SU-DHL-6 (cell line): ENCODE measurements at regions not wholly inside any gene's neighbourhood (a gene's known extent, or its start where the extent isn't known, plus 50 kb on each side); places are given as distances from the start of the nearest gene placed in this dataset.

ENCODE experiments used
- H2AFZ ChIP-seq: fragments of 200-600 bp; sonication (generic); 2 replicates; pipeline ENCODE4 v1.6.1; 2014; ENCODE audit warnings: low read depth, mild to moderate bottlenecking, moderate library complexity, mixed read lengths, antibody characterized with exemption, low read length; ENCODE audit not compliant: severe bottlenecking
- H3F3A ChIP-seq: fragments of 200-600 bp; shearing (Covaris generic); 2 replicates; pipeline ENCODE4 v1.6.0; 2016; ENCODE audit warnings: antibody characterized with exemption, mild to moderate bottlenecking; ENCODE audit not compliant: insufficient read depth
- H3K27ac ChIP-seq: fragments of 200-600 bp; sonication (generic); 2 replicates; pipeline ENCODE4 v1.5.1; 2016; ENCODE audit warnings: low read depth, mild to moderate bottlenecking, low read length, moderate library complexity, mixed read lengths
- H3K27me3 ChIP-seq: fragments of 200-600 bp; sonication (generic), shearing (Covaris generic); 2 replicates; pipeline ENCODE4 v1.6.0; 2014; ENCODE audit warnings: mild to moderate bottlenecking, low read length
- H3K36me3 ChIP-seq: fragments of 200-600 bp; sonication (generic); 2 replicates; pipeline ENCODE4 v1.6.1; 2014; ENCODE audit warnings: mild to moderate bottlenecking, low read length, mixed read lengths
- H3K4me2 ChIP-seq: fragments of 300-600, 200-600 bp; shearing (Covaris generic), sonication (generic); 2 replicates; pipeline ENCODE4 v1.6.0; 2014; ENCODE audit warnings: low read length, low read depth, mild to moderate bottlenecking; ENCODE audit not compliant: poor library complexity, severe bottlenecking
- H3K4me3 ChIP-seq: fragments of 200-600 bp; sonication (generic); 2 replicates; pipeline ENCODE4 v1.5.1; 2014; ENCODE audit warnings: antibody characterized with exemption, low read length, mild to moderate bottlenecking, mixed read lengths; ENCODE audit not compliant: insufficient read depth, poor library complexity, severe bottlenecking
- H3K79me2 ChIP-seq: fragments of 200-600 bp; sonication (generic); 2 replicates; pipeline ENCODE4 v1.6.1; 2014; ENCODE audit warnings: mild to moderate bottlenecking, low read length, moderate library complexity; ENCODE audit not compliant: insufficient read depth
- H3K9ac ChIP-seq: fragments of 200-600 bp; sonication (generic); 2 replicates; pipeline ENCODE4 v1.7.0; 2014; ENCODE audit warnings: mild to moderate bottlenecking, low read length
- H3K9me2 ChIP-seq: fragments of 200-600 bp; sonication (generic); replicated peaks from 2 replicates; pipeline ENCODE4 v1.6.1; 2014; ENCODE audit warnings: low read length; ENCODE audit not compliant: insufficient read depth
- H3K9me3 ChIP-seq: fragments of 200-600 bp; sonication (generic); 2 replicates; pipeline ENCODE4 v1.6.1; 2014; ENCODE audit warnings: low read length, mixed read lengths; ENCODE audit not compliant: insufficient read depth
- H4K20me1 ChIP-seq: fragments of 200-600 bp; sonication (generic); 2 replicates; pipeline ENCODE4 v1.6.1; 2014; ENCODE audit warnings: low read depth, mild to moderate bottlenecking, antibody characterized with exemption, low read length, moderate library complexity, mixed read lengths
- EZH2phosphoT487 ChIP-seq: fragments of 200-600 bp; sonication (generic), shearing (Covaris generic); conservative IDR thresholded peaks from 2 replicates; pipeline ENCODE4 v1.6.1; 2018; ENCODE audit warnings: mild to moderate bottlenecking, antibody characterized with exemption, low read length, moderate library complexity, mixed read lengths
- TF ChIP-seq, protein P1 (sequence below): fragments of 200-600 bp; sonication (generic); IDR thresholded peaks from one replicate; pipeline ENCODE4 v1.5.1; 2017; ENCODE audit warnings: antibody characterized with exemption, mild to moderate bottlenecking, low read length, moderate library complexity; ENCODE audit not compliant: insufficient read depth, poor library complexity, severe bottlenecking

DNA sequence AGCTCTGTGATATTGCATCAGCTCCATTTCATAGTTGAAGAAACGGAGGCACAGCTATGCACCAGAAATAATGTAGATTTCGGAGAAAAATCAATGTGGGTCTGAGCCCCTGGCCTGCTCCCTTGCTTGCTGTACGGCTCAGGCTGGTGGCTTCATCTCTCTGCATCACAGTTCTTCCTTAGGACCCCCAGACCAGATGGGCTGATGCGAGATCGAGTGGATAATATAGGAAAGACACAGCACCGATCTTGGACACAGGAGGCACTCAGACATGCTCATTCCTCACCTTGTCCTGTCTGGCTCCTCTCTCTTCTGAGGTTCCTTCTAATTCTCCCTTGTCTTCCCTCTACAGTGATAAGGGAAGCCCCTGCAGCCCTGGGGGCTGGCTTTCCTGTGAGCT, 365.9 kb upstream of the ZMIZ1 start:
- Histone ChIP-seq H3K79me2 (no peaks in the 10 kb centered on the region), H3K9me2 (no peaks in the 10 kb centered on the region), H2AFZ (no peak overlapping the region), H3K9me3 (no peaks in the 10 kb centered on the region), H4K20me1 (no peaks in the 10 kb centered on the region), H3K27me3 (no peaks in the 10 kb centered on the region), H3K27ac (no peak overlapping the region), H3K9ac (no peak overlapping the region), H3K4me2 (no peak overlapping the region), H3K4me3 (no peak overlapping the region), H3K36me3 (no peaks in the 10 kb centered on the region), H3F3A (no peaks in the 10 kb centered on the region)
- TF ChIP-seq EZH2phosphoT487 = no peak
- TF ChIP-seq, protein P1, sequence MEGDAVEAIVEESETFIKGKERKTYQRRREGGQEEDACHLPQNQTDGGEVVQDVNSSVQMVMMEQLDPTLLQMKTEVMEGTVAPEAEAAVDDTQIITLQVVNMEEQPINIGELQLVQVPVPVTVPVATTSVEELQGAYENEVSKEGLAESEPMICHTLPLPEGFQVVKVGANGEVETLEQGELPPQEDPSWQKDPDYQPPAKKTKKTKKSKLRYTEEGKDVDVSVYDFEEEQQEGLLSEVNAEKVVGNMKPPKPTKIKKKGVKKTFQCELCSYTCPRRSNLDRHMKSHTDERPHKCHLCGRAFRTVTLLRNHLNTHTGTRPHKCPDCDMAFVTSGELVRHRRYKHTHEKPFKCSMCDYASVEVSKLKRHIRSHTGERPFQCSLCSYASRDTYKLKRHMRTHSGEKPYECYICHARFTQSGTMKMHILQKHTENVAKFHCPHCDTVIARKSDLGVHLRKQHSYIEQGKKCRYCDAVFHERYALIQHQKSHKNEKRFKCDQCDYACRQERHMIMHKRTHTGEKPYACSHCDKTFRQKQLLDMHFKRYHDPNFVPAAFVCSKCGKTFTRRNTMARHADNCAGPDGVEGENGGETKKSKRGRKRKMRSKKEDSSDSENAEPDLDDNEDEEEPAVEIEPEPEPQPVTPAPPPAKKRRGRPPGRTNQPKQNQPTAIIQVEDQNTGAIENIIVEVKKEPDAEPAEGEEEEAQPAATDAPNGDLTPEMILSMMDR = no peak

DNA sequence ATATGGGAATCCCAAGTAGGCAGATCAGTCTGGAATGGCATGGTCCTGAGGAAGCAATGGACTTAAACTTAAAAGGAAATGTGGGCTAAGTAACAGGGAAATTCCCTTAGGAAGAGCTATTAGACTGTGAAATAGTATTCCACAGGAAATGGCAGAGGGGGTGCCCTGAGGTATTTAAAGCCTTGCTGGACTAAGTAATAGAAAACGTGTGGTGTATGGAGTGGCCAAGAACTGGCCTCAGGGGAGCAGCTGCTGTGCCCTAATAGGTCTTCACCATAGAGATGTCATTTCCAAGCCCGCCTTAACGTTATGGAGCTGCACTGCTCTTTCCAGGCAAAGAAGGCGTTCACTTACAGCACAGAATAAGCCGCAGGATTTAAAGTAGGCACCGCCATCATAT, 365.2 kb upstream of the ZMIZ1 start:
- Histone ChIP-seq H3K27ac (no peak overlapping the region), H4K20me1 (no peaks in the 10 kb centered on the region), H3K9me3 (no peaks in the 10 kb centered on the region), H3K4me2 (no peak overlapping the region), H3K9ac (no peak overlapping the region), H3K36me3 (no peaks in the 10 kb centered on the region), H2AFZ (no peak overlapping the region), H3K27me3 (no peaks in the 10 kb centered on the region), H3K4me3 (no peak overlapping the region), H3F3A (no peaks in the 10 kb centered on the region), H3K9me2 (no peaks in the 10 kb centered on the region), H3K79me2 (no peaks in the 10 kb centered on the region)
- TF ChIP-seq EZH2phosphoT487 = no peak
- TF ChIP-seq, protein P1 = no peak

DNA sequence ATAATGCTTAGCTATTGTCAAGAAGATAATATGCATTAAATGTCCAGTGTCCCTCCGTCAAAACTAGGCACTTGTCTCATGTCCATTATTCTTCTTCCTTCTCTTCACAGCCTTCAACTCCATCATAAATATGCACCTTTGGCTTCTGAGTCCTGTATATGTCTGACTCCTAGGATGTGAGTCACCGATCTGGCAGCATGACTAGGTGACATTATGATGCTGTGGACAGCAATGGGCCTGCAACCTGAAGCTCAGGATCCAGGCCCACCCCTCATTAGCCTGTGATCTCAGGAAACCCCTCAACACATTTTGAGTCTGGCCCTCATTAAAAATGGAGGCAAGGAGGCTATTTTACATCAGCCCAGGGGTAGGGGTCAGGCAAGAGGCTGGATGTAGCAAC, 362.5 kb upstream of the ZMIZ1 start:
- no peak overlapping the region for H3K9ac ChIP-seq
- no peak overlapping the region for H3K27ac ChIP-seq
- H4K20me1 ChIP-seq = no peaks in the 10 kb centered on the region
- H2AFZ ChIP-seq = no peak overlapping the region
- no peaks in the 10 kb centered on the region for H3K9me3 ChIP-seq
- no peaks in the 10 kb centered on the region for H3F3A ChIP-seq
- H3K27me3 ChIP-seq = no peaks in the 10 kb centered on the region
- no peak overlapping the region for H3K4me3 ChIP-seq
- no peaks in the 10 kb centered on the region for H3K9me2 ChIP-seq
- H3K36me3 ChIP-seq = no peaks in the 10 kb centered on the region
- no peaks in the 10 kb centered on the region for H3K79me2 ChIP-seq
- TF ChIP-seq, protein P1 = no peak
- no peak for TF ChIP-seq EZH2phosphoT487
- H3K4me2 ChIP-seq = no peak overlapping the region
